ENCODE measurements at regions not wholly inside any gene's neighbourhood (a gene's known extent, or its start where the extent isn't known, plus 50 kb on each side); places are given as distances from the start of the nearest gene placed in this dataset.

GRCh38 chr14:22311636-22312035, 277.4 kb downstream of the DAD1 start:
- in situ Hi-C loops (cut with HindIII; ENCODE audit: extremely low pct_ligation_motif_present, low pct_unique_long_range_greater_than_20kb): no loop called here
- Histone ChIP-seq H3K4me1 (ENCODE audit: insufficient read depth, low read length) (no peaks in the 10 kb centered on the region), H3K9me3 (ENCODE audit: low read length) (no peaks in the 10 kb centered on the region), H3K9ac (ENCODE audit: insufficient read depth, low read depth, low read length) (no peak overlapping the region), H2AFZ (ENCODE audit: low read length) (no peak overlapping the region), H3K4me2 (ENCODE audit: low read depth, low read length) (no peak overlapping the region), H3K79me2 (ENCODE audit: insufficient read depth, low read length) (no peaks in the 10 kb centered on the region), H3K4me3 (replicated peaks in 1 of 3; ENCODE audit: insufficient read depth in 1 of 3, low read depth in 2 of 3, low read length in 3 of 3) (no peak overlapping the region), H3K27ac (ENCODE audit: extremely low read length, insufficient read depth, low read length) (no peak overlapping the region), H3K36me3 (replicated peaks in 1 of 2; ENCODE audit: control insufficient read depth in 1 of 2, insufficient read depth in 2 of 2, low read length in 2 of 2) (no peaks in the 10 kb centered on the region), H4K20me1 (ENCODE audit: insufficient read depth, low read length) (no peaks in the 10 kb centered on the region), H3K27me3 (ENCODE audit: control insufficient read depth in 1 of 2, insufficient read depth in 2 of 2, low read length in 2 of 2) (no peaks in the 10 kb centered on the region; a peak in 1 of 5 replicates)
- CTCF ChIA-PET (ENCODE audit: low intra/inter-chr PET ratio, low total read pairs): no interaction called here
- no peak for ATAC-seq
- 0% methylated on average over 1 of the region's 1 CpG for WGBS (ENCODE audit: low lambda C conversion rate)
- no TSS peak for BruUV-seq (replicated peaks)
- intact Hi-C loops (cut with micrococcal nuclease; ENCODE audit: unreplicated experiment): loop anchor here (10.0 kb wide), 1 partner anchor 147 kb away; no protein-coding TSS in a partner anchor
- POLR2A ChIA-PET: no interaction called here
- no peak for DNase-seq (ENCODE audit: low spot score)
- no peak for FAIRE-seq
- no peak for TF ChIP-seq AGO2 (optimal IDR thresholded peaks at IDR 0.05; ENCODE audit: low read depth, low read length)
- TF ChIP-seq FOXK2 (IDR thresholded peaks at IDR 0.05): no peak
- no peak for TF ChIP-seq PATZ1 (CRISPR knock-in tag; IDR thresholded peaks at IDR 0.05)
- no peak for TF ChIP-seq RFXAP (CRISPR knock-in tag; IDR thresholded peaks at IDR 0.05; ENCODE audit: borderline replicate concordance)
- TF ChIP-seq HMGA1 (CRISPR knock-in tag; conservative IDR thresholded peaks at IDR 0.05): no peak
- no peak for TF ChIP-seq MAFG (CRISPR knock-in tag; IDR thresholded peaks at IDR 0.05)
- no peak for TF ChIP-seq MTA1 (CRISPR knock-in tag; IDR thresholded peaks at IDR 0.05; ENCODE audit: borderline replicate concordance)
- no peak for TF ChIP-seq JARID2 (CRISPR knock-in tag; IDR thresholded peaks at IDR 0.05; ENCODE audit: insufficient replicate concordance)
- no peak for TF ChIP-seq ZMAT5 (CRISPR knock-in tag; IDR thresholded peaks at IDR 0.05; ENCODE audit: borderline replicate concordance, low read depth)
- no peak for TF ChIP-seq ATF4 (CRISPR knock-in tag; IDR thresholded peaks at IDR 0.05)
- no peak for TF ChIP-seq RBM22 (optimal IDR thresholded peaks at IDR 0.05; ENCODE audit: low read length)
- no peak for TF ChIP-seq RAD21 (CRISPR knock-in tag; IDR thresholded peaks at IDR 0.05)
- TF ChIP-seq NFIB (CRISPR knock-in tag; IDR thresholded peaks at IDR 0.05; ENCODE audit: borderline replicate concordance): no peak
- TF ChIP-seq MAF1 (CRISPR knock-in tag; IDR thresholded peaks at IDR 0.05; ENCODE audit: borderline replicate concordance): no peak
- no peak for TF ChIP-seq SOX5 (CRISPR knock-in tag; IDR thresholded peaks at IDR 0.05; ENCODE audit: borderline replicate concordance)
- no peak for TF ChIP-seq GPBP1L1 (CRISPR knock-in tag; IDR thresholded peaks at IDR 0.05)
- TF ChIP-seq HINFP (CRISPR knock-in tag; IDR thresholded peaks at IDR 0.05; ENCODE audit: low read depth): no peak

All from HepG2 (cell line).